DOHH2 (cell line): ENCODE measurements at regions not wholly inside any gene's neighbourhood (a gene's known extent, or its start where the extent isn't known, plus 50 kb on each side); places are given as distances from the start of the nearest gene placed in this dataset.

Experiments used
- EZH2phosphoT487 ChIP-seq: fragments of 200-600 bp; sonication (generic); IDR thresholded peaks from 2 replicates; pipeline ENCODE4 v1.6.1; 2017; ENCODE audit warnings: borderline replicate concordance, mild to moderate bottlenecking, antibody characterized with exemption, low read length, moderate library complexity, mixed read lengths
- TF ChIP-seq, protein P1 (sequence below): fragments of 200-600 bp; sonication (generic); IDR thresholded peaks from one replicate; pipeline ENCODE4 v1.5.1; 2014; ENCODE audit warnings: antibody characterized with exemption, mild to moderate bottlenecking, low read depth, low read length; ENCODE audit not compliant: poor library complexity, severe bottlenecking

DNA sequence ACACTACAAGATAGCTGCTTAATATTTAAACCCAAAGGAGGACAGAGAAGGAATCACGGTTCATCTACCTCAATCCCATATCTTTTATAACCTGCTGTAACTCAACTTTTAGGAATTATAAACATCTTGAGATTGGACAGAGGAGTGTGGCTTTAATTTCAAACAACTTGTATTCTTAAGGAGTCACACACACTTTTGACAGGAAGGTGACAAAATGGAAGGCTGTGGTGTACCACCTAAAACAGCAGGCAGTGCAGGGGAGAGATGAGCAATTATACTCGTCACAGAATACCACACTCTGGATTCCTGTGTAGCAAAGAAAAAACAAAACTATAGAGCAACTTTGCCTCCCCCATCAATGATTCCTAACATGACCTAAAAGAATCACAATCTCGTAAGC is 194.8 kb downstream of the ZEB2 start:
- TF ChIP-seq, protein P1, sequence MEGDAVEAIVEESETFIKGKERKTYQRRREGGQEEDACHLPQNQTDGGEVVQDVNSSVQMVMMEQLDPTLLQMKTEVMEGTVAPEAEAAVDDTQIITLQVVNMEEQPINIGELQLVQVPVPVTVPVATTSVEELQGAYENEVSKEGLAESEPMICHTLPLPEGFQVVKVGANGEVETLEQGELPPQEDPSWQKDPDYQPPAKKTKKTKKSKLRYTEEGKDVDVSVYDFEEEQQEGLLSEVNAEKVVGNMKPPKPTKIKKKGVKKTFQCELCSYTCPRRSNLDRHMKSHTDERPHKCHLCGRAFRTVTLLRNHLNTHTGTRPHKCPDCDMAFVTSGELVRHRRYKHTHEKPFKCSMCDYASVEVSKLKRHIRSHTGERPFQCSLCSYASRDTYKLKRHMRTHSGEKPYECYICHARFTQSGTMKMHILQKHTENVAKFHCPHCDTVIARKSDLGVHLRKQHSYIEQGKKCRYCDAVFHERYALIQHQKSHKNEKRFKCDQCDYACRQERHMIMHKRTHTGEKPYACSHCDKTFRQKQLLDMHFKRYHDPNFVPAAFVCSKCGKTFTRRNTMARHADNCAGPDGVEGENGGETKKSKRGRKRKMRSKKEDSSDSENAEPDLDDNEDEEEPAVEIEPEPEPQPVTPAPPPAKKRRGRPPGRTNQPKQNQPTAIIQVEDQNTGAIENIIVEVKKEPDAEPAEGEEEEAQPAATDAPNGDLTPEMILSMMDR = no peak
- TF ChIP-seq EZH2phosphoT487 = no peak
